ENCODE measurements at regions not wholly inside any gene's neighbourhood (a gene's known extent, or its start where the extent isn't known, plus 50 kb on each side); places are given as distances from the start of the nearest gene placed in this dataset.
A peak's percentile ranks its signal among the peaks of the same experiment; 100 is the strongest.
"Not testable (repeated sequence)": the region's sequence is repeated elsewhere in the genome, so short reads cannot be mapped to it uniquely, and the experiment has no call there.

DNA sequence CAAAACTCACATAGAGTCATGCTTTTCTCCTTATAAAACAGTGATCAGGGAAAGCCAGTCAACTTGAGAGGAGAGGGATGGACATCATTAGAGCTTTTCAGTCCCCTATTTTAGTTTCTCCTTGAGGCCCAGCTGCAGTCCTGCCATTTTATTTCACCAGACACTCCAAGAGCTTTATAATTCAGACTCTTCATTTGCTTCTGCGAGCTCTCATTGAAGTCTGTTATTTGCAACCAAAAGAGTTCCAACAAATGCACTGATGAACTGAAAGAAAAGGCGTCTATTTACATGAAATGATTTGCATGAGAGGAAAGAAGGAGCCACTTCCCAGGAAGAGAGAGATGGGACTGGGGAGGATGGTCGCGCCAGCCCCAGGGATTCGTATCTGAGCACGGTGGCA lies 86.8 kb downstream of the NDUFA12 start:
- Histone ChIP-seq H4K20me1 (no peaks in the 10 kb centered on the region), H3K9ac (no peak overlapping the region), H3K4me1 (no peaks in the 10 kb centered on the region), H3K4me2 (no peak overlapping the region), H3K36me3 (no peaks in the 10 kb centered on the region), H3K27ac (no peak overlapping the region), H3K9me3 (peaks cover 10% of the 10 kb centered on the region), H3K4me3 (no peak overlapping the region), H3K27me3 (no peaks in the 10 kb centered on the region)
- TF ChIP-seq Cebpa-rat (IDR thresholded peaks at IDR 0.05): no peak

DNA sequence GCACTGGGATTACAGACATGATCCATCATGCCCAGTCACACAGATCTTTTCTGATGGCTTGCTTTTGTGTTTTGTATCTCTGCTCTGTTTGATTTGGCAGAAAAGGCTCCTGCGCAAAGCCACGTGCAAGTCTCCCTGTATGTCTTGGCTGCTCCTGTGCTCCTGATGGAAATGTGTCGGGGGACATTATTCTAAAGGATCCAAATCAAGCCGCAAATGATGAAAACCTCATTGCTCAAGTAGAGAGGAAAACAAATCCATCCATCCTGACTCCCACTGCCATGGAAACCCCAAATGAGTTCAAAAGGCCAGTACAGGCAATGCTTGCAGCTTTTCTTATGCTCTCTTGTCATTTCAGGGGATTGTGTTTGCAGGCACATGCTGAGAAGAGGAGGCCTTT lies 93.8 kb downstream of the NDUFA12 start:
- Histone ChIP-seq H4K20me1 (no peaks in the 10 kb centered on the region), H3K9me3 (peaks cover 42% of the 10 kb centered on the region), H3K4me3 (no peak overlapping the region), H3K4me2 (no peak overlapping the region), H3K27me3 (no peaks in the 10 kb centered on the region), H3K9ac (no peak overlapping the region), H3K4me1 (no peaks in the 10 kb centered on the region), H3K27ac (no peak overlapping the region), H3K36me3 (no peaks in the 10 kb centered on the region)
- TF ChIP-seq Cebpa-rat (IDR thresholded peaks at IDR 0.05): no peak

DNA sequence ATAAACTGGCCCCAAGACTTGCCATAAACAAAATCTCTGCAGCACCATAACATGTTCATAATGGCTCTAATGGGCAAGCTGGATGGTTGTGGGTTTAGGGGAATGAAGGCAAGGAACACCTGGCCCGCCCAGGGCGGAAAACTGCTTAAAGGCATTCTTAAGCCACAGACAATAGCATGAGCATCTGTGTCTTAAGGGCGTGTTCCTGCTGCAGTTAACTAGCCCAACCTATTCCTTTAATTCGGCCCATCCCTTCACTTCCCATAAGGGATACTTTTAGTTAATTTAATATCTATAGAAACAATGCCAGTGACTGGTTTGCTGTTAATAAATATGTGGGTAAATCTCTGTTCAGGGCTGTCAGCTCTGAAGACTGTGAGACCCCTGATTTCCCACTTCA lies 97.7 kb downstream of the NDUFA12 start:
- not testable (repeated sequence) for H3K27ac ChIP-seq, H3K27me3 ChIP-seq, H3K9ac ChIP-seq, H3K4me3 ChIP-seq, H3K4me1 ChIP-seq, H3K4me2 ChIP-seq, H3K36me3 ChIP-seq, H4K20me1 ChIP-seq
- peaks cover 35% of the 10 kb centered on the region for H3K9me3 ChIP-seq

DNA sequence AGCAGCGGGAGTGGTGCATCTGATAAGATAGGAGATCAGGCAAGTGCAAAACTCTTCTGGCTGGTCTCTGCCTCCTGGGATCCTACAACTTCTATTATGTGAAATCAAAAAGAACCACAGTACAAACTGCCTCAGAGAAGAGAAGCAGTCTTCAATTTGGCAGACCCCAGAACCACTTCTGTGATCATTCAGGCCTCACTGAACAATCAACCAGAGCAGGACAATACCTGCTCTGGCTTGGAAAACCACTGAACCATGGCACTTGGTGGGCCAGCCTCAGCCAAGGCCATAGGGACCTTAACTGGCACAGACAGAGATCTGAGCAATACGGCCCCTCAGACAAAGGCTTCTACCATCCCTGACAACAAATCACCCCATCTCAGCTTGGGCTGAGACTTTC lies 103.0 kb downstream of the NDUFA12 start:
- Histone ChIP-seq H3K9me3 (peaks cover 10% of the 10 kb centered on the region), H3K27ac (no peak overlapping the region), H3K36me3 (no peaks in the 10 kb centered on the region), H3K27me3 (no peaks in the 10 kb centered on the region), H3K9ac (no peak overlapping the region), H3K4me3 (no peak overlapping the region), H3K4me2 (no peak overlapping the region), H4K20me1 (no peaks in the 10 kb centered on the region), H3K4me1 (no peaks in the 10 kb centered on the region)
- TF ChIP-seq Cebpa-rat (IDR thresholded peaks at IDR 0.05): no peak

DNA sequence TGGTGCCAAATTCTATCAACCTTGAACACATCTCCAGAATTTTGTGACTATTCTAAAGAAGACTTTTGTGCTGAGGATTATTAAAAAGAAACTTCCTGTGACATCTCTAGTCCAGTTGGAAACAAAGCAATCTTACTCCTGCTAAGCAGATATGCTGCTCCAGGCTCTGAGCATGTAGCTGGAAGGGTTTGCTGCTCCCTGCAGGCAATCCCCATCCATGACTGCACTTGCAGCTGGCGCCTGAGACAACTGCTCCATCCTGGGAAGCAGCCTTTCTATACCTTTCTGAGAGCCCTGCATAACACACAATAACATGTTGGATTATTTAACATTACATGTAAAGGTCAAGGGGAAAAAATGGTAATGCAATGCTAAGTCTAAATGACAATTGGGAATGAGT lies 105.1 kb downstream of the NDUFA12 start:
- Histone ChIP-seq H3K4me3 (no peak overlapping the region), H4K20me1 (no peaks in the 10 kb centered on the region), H3K36me3 (no peaks in the 10 kb centered on the region), H3K4me2 (no peak overlapping the region), H3K27ac (no peak overlapping the region), H3K27me3 (no peaks in the 10 kb centered on the region), H3K9me3 (no peaks in the 10 kb centered on the region), H3K9ac (no peak overlapping the region), H3K4me1 (no peaks in the 10 kb centered on the region)
- no peak for TF ChIP-seq Cebpa-rat (IDR thresholded peaks at IDR 0.05)

DNA sequence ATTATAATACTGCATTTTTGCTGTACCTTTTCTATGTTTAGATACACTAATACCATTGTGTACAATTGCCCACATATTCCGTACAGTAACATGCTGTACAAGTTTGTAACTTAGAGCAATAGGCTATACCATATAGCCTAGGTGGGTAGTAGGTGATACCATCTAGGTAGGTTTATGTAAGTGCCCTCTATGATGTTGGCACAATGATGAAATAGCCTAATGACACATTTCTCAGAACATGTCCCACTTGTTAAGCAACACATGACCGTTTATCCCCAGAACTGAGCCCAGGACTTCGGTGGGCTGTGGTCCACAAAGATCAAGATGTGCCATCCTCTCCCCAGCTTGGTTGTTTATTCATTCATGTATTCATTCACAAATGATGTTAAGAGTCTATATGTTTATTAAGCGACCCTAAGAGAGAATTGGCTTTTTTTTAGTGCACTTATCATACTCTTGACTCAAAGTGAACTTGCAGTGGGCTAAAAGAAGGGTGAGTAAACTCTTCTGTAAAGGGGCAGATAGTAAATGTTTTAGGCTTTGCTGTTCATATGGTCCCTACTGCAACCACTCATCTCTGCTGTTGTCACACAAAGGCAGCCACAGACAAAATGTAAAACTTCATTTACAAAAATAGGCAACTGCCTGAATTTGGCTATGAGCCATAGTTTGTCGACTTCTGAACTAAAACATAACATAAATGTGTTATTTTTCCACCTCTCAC lies 110.8 kb downstream of the NDUFA12 start:
- Histone ChIP-seq H3K4me1 (no peaks in the 10 kb centered on the region), H3K27ac (no peak overlapping the region), H3K27me3 (no peaks in the 10 kb centered on the region), H4K20me1 (no peaks in the 10 kb centered on the region), H3K4me3 (no peak overlapping the region), H3K9me3 (no peaks in the 10 kb centered on the region), H3K9ac (no peak overlapping the region), H3K36me3 (no peaks in the 10 kb centered on the region), H3K4me2 (no peak overlapping the region)
- TF ChIP-seq Cebpa-rat (IDR thresholded peaks at IDR 0.05): no peak

DNA sequence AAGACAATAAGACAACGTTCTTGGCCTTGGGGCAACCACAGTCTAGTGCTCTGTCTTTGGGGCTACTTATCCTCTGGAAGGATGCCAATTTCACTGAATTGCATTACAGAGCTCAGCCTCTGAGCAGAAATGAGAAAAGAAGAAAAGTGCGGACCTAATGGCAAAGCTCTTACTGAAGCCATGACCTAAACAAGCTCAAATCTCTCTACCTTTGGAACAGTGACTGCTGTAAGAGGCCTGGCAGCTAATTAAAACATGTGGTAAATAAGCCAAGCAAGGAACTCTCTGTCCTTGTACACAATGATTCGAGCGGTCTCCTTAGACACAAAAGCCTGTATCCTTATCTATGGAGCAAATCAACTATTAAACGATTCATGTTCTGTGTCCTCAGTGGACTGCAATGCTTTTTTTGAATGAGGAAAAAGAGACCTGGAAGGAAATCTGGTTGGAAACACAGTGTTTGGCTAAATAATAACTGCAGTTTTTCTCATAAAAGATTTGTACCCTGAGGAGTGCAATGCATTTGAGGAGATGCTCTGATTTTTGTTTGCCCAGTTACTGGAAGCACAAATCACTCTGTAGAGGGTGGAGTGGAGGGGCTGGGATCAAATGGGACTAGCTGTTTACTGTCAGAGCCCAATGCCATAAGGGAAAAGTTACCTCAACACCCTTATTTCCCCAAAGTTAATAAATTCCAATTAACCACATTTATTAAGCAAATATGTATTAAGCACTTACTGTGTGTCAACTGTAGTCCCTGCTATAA lies 113.9 kb downstream of the NDUFA12 start:
- no peak overlapping the region for H3K27ac ChIP-seq
- TF ChIP-seq Cebpa-rat (IDR thresholded peaks at IDR 0.05): no peak
- no peak overlapping the region for H3K4me2 ChIP-seq
- no peaks in the 10 kb centered on the region for H4K20me1 ChIP-seq
- no peak overlapping the region for H3K4me3 ChIP-seq
- H3K27me3 ChIP-seq: no peaks in the 10 kb centered on the region
- no peak overlapping the region for H3K9ac ChIP-seq
- H3K9me3 ChIP-seq: no peaks in the 10 kb centered on the region
- H3K4me1 ChIP-seq: no peaks in the 10 kb centered on the region
- no peaks in the 10 kb centered on the region for H3K36me3 ChIP-seq

DNA sequence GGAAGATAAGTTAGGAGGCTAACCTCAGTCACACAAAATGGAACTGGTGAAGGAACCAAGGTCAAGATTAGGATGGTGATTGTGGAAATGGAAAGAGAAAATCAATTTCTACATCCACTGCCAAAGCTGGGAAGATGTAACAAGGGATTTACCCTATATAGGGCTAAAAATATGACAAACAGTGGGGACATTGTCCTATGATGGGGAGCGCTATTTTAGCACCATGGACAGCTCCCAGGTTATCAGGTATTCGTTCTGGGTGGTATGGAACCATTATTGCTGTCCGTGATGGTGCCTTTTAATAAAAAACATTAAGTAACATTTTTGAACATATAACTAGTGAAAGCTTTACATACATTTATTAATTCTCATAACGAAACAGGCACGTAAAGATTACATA lies 124.0 kb downstream of the NDUFA12 start:
- Histone ChIP-seq H3K27me3 (peaks cover 19% of the 10 kb centered on the region), H3K9ac (no peak overlapping the region), H3K4me3 (no peak overlapping the region), H3K4me1 (no peaks in the 10 kb centered on the region), H4K20me1 (peaks cover 4% of the 10 kb centered on the region; the same call in 1 of the 2 replicates), H3K27ac (no peak overlapping the region), H3K4me2 (no peak overlapping the region), H3K36me3 (no peaks in the 10 kb centered on the region), H3K9me3 (peaks cover 5% of the 10 kb centered on the region; the same call in 1 of the 2 replicates)
- no peak for TF ChIP-seq Cebpa-rat (IDR thresholded peaks at IDR 0.05)

DNA sequence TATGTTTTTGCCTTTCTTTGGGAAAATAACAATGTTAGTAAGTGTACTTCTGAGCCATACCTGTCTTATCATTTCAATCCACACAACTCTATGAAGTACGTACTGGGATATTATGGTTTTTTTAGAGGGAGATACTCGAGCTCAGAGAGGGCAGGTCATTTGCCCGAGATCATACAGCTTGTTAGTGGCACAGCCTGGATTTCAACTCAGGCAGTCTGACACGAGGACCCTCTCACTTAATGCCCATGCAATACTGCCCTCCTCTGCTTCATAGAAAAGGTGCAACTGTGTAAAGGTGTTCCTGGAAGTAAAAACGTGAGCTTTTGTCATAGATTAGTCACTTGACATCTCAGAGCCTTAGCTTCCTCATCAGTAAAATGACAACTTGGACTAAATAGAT lies 128.0 kb downstream of the NDUFA12 start:
- Histone ChIP-seq H3K36me3 (no peaks in the 10 kb centered on the region), H3K4me3 (no peak overlapping the region), H3K4me1 (0 out of 2 replicates have a peak, but pooled peaks cover 4% of the 10 kb centered on the region), H3K9ac (no peak overlapping the region), H3K9me3 (peaks cover 26% of the 10 kb centered on the region), H4K20me1 (peaks cover 29% of the 10 kb centered on the region; the same call in 1 of the 2 replicates), H3K27ac (no peak overlapping the region), H3K27me3 (peaks cover 58% of the 10 kb centered on the region), H3K4me2 (no peak overlapping the region)
- no peak for TF ChIP-seq Cebpa-rat (IDR thresholded peaks at IDR 0.05)

DNA sequence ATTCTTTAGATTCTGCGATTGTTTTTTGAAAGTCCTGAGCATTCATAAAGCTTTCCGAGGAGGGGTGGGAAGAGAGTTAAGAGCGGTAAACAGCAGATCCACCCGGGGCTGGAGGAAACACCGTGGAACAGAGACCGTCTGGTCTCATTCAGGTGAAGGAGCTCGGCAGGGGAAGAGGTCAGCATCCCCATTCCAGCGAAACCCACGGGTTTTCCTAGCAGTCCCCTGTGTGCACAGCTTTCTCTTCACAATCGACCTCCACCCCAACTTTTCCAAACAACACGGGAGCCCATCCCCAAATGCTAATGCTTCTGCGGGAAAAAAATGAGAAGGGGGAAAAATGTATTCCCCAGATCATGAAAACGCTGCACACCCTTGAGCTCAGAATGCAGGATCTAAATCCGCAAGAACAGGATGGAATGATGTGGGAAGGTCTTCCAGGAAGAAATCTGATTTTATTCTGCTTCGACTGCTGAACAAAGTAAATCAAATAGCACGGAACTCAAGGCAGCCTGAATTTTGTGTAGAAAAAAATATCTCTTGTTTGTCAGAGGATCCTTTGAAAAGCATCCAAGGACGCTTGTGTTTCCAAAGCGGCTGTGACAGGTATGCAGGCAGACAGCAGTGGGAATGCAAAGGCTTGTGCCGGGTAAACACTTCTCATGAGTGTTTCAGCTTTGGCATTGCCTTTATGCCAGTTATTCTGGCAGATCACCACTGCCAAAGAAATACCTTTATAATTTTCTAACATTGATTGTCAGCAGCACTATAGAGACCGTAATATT lies 128.8 kb downstream of the NDUFA12 start:
- H3K9me3 ChIP-seq: peaks cover 26% of the 10 kb centered on the region
- no peak overlapping the region for H3K4me2 ChIP-seq
- H3K36me3 ChIP-seq: no peaks in the 10 kb centered on the region
- H3K4me1 ChIP-seq: 0 out of 2 replicates have a peak, but pooled peaks cover 4% of the 10 kb centered on the region
- H3K27ac ChIP-seq: no peak overlapping the region
- TF ChIP-seq Cebpa-rat (IDR thresholded peaks at IDR 0.05): no peak
- H3K27me3 ChIP-seq: peaks cover 58% of the 10 kb centered on the region
- no peak overlapping the region for H3K9ac ChIP-seq
- H4K20me1 ChIP-seq: peaks cover 29% of the 10 kb centered on the region; the same call in 1 of the 2 replicates
- H3K4me3 ChIP-seq: 0 out of 2 replicates have a peak overlapping the region, but pooled peaks have one; percentile 39
